Inflammatory macrophage (primary cell): ENCODE measurements at regions not wholly inside any gene's neighbourhood (a gene's known extent, or its start where the extent isn't known, plus 50 kb on each side); places are given as distances from the start of the nearest gene placed in this dataset.

ENCODE experiments used
- DNase-seq, 2 donors: peaks; one replicate each; pipeline ENCODE4 v3.0.0-alpha.2; 2020 to 2022

DNA sequence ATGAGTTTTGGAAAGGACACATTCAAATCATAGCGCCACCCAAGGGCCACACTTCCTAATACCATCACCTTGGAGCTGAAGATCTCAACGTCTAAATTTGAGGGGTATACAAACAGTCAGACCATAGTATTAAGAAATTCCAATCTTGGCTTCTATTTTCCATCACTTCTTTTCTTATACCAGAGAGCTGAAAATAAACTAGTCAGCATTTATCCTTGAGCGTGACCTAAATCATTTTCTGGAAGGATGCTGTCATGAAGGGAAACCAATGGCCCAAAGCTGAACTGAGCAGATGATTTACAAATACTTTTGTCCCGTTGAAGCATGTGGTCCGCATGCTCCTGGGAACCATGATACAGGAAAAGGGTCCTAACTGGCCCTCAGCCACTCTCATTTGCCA lies 921.9 kb downstream of the CCSER2 start:
- DNase-seq: no peak

DNA sequence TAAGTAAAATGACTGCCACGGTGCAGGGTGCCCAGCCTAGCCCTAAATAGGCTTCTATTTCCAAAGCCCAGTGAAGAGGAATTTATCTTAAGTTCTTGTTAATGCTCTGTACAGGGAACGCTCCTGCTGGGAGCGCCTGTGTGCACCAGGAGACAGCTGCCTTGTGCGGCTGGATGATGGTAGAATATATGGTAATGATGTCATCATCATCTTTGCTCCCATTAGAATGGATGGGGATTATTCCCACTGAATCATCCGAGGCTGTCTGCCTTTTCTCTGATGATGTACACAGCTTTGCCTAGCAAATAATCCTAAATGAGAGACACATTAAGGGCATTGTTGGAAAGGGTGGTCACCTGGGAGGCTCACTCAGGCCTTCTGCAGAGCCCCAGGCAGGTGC lies 928.1 kb downstream of the CCSER2 start:
- DNase-seq: no peak

DNA sequence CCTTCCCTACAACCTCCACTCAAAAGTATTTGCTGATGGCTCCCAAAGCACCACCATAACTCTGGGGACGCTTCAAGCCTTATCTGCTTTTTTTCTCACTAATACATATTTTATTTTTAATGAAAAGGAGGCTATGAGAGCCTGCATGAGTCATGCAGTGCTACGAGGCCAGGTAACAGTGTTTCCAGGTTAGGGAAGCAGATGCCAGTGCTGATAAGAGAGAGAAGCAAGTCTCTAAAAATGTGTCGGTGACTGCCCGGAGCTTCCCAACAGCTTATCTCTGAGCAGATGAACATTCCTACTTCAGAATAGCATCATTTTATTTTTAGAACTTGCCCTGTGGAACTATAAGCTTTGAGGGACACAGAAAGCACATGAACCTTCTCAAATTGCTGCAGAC lies 931.5 kb downstream of the CCSER2 start:
- no peak for DNase-seq

DNA sequence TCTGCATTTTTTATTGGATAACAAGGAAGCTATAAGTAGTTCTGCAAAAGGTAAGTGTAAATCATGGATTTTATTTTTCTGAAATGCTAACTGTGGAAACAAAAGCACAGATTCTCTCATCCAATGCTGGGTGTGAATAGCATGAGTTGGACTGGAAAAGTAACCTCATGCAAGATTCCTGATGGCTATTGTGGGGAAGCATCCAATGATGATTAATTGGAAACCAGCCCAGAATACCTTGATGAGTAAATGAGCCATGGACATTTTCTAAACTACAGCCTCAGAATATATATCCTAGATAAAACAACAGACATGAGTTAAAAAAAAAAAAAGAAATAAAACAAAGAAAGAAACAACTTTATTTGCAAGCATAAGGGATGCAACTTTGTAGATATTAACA lies 934.6 kb downstream of the CCSER2 start:
- peak in 1 of 2 donors; percentile 13 for DNase-seq

DNA sequence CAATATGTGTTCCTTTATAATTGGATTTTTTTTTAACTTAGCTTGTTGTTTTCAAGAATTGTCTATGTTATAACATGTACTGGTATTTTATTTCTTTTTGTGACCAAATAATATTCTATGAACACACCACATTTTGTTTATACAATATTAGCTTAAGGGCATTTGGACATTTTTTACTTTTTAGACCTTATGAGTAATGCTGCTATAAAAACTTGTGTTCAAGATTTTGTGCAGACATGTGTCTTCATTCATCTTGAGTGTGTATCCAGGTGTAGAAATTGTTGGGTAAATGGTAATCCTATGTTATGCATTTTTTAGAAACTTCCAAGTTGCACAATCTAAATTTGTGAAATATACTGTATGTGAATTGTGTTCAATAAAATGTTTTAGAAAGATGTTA lies 936.7 kb downstream of the CCSER2 start:
- DNase-seq: no peak

DNA sequence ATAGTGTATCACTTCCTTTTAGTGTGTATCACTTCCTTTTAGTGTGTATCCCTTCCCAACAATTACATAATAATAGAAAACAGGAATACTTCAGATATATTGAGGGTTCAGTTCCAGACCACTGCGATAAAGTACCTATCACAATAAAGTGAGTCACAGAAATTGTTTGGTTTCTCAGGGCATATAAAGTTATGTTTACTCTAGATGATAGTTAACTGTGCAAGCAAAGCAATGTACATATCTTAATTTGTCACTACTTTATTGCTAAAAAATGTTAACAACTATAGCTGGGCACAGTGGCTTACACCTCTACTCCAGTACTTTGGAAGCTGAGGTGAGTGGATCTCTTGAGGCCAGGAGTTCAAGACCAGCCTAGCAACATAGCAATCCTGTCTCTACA lies 938.4 kb downstream of the CCSER2 start:
- no peak for DNase-seq

DNA sequence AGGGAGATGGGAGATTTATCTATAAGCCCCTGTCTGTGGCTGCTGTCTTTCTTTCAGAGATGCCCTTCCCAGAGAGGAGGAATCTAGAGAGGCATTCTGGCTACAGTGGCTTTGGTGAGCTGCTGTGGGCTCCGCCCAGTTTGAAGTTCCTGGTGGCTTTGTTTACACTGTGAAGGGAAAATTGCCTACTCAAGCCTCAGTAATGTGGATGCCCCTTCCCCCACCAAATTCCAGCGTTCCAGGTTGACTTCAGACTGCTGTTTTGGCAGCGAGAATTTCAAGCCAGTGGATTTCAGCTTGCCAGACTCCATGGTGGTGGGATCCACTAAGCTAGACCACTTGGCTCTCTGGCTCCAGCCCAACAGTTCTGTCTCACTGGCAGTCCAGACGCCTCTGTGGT lies 951.6 kb downstream of the CCSER2 start:
- no peak for DNase-seq

DNA sequence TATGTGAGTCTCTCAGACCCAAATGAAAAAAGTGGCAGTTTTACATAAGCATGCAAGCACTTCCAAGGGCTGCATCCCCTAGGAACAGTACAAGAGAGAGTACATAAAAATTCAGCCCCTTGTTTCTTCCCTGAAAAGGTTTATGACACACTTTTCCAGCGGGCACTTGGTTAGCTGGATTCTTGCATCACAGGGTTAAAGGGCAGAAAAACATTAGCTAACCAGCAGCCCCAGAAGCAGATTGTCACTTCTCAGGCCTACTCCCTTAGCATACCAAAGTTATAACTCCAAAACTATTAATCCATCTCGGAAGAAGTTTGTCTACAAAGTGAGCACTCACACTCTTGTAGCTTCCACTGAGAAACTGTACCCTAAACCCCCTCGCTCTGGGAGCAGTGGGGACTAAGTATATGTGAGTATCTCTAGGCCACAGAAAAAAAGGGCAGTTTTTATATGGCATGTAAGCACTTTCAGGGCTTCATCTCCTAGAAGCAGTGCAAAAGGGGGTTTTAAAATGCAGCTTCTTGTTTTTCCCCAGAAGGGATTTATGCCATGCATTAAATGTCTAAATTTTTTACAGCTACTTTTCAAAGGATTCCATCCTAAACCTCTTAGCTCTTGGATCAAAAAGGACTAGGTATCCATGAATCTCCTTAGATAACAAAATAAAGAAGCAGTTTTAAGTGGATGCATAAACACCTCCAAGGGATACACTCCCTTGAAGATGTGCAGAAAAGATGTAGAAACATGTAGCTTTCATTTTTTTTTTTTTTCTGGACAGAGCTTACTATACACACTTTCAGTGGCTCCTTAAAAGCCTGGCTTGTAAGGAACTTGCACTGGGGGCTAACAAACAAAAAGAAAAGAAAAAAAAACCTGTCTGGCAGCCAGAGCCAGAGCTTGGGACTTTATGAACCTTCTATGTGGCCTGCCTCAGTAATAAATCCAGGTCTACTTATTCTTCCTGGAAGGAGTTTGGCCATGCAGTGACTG lies 956.7 kb downstream of the CCSER2 start:
- DNase-seq: no peak

DNA sequence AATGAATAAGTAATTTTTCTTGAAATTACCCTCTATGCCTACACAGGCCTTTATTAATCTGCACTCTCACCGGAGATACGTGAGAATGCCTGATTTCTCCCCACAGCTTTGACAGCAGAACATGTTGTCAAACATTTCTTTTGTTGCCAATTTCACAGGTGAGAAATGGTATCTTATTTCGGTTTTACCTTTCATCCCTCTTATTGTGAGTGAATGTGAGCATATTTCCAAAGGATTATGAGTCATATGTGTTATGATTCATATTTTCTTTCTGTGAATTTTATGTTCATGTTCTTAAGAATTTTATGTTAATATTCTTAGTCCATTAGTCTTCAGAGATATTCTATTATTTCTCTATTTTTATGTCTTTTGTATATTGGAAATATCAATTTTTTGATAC lies 965.1 kb downstream of the CCSER2 start:
- no peak for DNase-seq

DNA sequence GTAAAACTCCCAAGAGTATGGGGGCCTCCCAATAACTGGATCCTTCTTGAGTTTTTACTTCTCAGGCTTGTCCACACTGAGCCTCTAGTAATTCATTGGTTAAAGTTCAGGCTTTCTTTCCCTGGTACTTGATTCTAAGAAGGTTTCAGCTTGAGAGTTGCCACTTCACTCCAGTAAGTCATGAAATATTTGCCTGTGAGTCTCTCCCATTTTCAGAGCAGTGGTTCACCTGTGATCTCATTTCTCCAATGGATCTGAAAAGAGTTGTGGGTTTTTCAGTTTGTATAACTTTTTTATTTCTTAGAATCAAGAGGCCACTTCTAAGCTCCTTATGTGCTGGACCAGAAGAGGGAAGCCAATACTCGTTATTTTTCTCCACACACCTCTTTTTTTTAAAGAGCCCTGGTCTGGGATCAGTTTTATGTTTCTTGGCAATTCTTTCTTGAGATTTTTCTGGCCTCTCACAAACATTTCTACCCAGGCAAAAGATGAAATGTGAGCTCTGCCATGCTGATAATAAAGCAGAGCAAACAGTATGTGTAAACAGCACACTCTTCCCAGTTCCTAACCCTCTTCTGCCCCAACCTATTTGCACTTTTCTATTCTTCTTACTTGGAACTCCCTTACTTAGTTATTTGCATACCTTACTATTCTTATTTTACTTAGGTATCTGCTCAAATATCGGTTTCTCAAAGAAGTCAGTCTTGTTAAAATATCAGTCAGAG lies 983.4 kb downstream of the CCSER2 start:
- DNase-seq: no peak

DNA sequence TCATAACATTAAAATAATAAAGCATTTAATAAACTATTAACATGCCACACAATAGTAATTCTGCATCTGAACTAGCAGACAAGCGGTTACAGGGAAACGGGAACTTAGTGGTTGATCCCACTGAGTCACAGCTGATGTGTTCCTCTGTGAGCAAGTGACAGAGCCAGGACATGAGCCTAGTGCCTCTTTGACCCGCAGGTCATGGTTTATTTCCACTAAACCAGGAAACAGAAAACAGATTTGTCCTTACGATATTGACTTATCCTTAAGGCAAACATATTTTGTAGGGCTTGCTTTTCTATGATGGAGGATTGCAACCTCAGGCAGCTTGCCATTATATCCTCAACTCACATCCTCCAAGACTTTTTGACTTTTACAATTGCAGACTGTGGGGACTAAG lies 987.3 kb downstream of the CCSER2 start:
- no peak for DNase-seq

DNA sequence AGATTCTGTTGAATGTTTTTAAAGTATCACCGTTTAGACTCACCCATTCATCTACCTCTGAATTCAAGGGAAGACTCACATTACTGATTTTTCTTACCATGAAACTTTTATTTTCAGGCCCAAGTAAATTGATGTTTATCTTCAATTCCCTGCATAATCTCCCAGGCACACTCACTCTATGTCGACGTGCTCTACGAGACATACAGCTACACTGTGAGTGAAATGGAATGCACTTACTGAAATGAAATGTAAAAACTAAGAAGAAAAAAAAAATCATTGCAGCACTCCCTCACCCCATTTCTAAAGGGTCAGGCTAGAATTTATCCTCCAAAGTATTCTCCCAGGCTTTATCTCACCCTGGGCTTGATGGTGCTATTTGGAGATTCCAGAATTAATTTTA lies 987.9 kb downstream of the CCSER2 start:
- DNase-seq: no peak

DNA sequence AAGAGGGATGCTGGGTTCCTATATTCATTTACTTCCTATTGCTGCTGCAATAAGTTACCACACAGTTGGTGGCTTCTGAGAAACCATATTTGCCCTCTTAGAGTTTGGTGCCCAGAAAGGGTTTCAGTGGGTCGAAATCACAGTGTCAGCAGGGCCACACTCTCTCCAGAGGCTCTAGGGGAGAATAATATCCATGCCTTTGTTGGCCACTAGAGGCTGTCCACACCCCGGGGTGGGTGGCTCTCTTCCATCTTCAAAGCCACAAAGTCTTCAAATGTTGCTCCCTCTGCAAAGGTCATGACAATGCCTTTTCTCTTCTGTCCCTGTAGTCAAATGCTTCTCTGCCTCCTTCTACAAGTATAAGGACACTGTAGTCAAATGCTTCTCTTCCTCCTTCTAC lies 989.4 kb downstream of the CCSER2 start:
- no peak for DNase-seq

DNA sequence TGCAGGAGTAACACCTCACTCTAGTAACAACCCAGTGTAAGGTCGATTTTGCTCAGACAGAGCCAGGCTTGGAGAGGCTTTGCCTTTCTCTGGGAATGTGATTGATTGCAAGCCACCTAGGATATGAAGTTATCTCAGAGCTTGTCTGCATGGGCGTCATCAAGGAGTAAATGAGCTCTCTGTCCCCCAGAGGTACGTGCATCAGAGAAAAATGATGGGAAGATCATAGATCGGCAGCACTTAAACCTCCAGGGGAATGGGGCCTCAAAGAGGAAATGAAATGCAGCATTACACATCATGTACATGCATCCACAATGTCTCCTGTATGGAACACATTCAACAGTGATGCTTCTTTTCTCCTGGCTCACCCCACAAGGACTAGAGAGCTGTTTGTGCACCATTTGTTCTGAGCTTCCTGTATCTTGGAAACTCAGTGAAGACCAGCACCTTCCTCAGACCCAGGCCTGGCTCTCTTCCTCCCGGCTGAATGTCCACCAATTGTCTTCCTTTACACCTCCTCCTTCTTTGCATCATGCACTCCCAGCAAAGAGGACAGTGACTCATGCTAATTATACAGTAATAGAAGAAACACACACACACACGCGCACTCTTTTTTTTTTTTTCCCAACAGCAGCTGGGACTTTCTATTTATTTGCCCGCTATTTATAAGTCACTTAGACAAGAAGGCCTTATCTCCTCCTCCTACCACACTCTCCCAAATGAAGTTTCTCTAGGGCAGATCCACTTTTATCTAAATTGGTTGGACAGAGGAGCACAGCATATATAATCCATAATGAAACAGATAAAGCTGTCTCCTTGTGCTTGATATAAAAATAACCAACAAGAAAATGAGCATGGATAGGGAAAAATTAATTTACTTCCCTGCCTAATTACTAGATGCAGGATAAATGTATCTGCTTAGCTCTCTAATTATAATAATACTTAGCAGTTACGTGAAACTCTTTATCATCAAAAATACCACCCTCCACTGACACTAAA lies 990.7 kb downstream of the CCSER2 start:
- no peak for DNase-seq

DNA sequence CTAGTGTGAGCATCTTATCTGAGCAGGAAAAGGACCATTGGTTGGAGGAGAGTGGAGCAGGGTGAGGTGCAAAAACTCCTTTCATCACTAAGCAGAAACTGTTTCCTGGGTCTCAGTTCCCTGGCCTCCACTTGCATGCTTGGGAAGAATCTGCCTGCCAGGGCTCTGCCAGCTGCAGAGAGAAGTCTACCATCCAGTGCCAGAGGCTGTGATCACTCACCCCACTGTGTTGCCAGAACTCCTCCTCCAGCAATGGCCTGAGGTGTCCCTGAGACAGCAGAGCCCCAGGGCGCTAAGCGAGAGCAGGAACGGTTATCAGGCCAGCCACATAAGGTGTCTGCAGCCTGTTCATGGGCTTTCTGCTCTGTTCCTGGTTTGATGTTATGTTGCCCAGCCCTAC lies 991.4 kb downstream of the CCSER2 start:
- no peak for DNase-seq

DNA sequence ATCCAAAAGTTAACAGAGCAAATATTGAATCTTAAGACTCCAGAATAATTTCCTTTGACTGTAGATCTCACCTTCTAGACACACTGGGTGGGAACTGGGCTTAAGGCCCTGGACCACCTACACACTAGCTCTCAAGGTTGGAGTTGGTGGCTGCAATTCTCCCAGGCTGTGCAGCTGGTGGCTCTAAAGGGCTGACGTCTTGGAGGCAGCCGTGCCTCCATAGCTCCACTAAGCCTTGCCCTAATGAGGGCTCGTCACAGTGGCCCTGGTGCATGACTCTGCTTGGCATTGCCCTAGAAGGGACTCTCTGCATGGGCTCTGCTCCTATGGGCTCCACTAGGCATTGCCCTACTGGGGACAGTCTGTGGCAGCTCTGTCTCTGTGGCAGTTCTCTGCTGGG lies 1005.2 kb downstream of the CCSER2 start:
- no peak for DNase-seq

DNA sequence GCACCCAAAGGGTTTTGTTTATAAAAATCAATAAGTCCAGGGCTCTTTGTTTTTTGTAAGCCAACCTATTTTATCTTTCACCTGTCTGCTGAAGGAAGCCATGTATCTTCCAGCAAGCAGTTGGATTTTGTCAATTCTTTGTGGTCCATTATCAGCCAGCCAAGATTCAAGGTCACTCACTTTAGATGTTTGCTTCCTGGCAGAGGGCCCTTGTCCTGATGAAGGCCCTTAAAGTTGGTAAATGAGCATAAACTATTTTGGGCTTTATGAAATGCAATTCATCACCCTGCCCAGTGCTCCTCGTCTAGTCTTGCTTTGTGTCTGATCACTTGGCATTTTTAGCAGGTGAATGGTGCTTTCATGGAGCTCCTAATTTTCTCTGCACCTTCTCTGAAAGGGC lies 1004.2 kb downstream of the GRID1 start:
- DNase-seq: no peak

DNA sequence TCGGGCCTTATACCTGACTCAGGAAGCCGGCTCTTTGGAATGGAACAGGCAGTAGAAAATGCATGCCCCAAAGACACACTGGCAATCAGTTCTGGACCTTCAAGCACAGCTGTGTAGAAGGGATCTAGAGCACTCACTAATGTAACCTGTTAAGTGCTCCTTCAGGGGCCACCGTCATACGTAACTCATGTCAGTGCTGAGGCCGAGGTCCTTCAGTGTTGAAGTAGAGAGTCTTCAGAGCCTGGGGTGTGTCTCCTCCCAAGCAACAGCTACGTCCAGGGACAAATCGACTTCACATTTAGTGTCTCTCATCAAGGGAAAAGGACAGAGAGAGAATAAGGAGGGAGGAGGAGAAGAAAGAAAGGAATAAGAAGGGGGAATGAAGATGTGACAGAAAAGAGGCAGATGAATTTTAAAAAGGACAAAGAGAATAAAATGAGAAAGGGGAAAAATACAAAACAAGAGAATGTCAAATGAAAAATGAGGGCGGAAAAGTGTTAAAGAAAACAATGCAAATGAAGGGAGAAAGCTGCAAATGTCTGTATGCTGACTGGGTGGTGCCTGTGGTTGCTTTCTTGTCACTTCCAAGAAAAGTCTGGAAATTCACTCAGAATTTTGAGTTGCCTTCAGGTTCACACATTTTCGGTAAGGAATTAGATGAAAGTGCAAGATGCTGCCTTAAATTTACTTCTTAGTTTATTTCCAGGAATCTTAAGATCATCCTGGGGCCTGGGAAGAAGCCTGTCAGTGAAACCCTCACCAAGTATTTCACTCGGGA lies 989.4 kb downstream of the GRID1 start:
- DNase-seq: no peak

DNA sequence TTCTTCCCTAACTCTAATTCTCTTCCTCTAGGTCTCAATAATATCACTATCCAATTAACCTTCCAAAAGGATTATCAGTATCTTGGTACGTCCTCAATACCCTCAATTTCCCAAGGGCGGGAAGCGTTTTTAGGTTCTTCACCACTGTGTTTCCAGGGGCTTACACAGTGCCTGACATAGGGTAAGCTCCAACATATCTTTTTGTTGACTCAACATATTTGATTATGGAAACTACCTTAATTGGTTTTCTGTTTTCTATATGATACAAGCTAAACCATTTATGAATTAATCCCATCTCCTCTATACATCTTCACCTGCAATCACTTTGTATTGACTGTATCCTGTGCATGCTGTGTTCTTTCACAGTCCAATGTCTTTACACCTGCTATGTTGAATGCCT lies 987.3 kb downstream of the GRID1 start:
- DNase-seq: no peak

DNA sequence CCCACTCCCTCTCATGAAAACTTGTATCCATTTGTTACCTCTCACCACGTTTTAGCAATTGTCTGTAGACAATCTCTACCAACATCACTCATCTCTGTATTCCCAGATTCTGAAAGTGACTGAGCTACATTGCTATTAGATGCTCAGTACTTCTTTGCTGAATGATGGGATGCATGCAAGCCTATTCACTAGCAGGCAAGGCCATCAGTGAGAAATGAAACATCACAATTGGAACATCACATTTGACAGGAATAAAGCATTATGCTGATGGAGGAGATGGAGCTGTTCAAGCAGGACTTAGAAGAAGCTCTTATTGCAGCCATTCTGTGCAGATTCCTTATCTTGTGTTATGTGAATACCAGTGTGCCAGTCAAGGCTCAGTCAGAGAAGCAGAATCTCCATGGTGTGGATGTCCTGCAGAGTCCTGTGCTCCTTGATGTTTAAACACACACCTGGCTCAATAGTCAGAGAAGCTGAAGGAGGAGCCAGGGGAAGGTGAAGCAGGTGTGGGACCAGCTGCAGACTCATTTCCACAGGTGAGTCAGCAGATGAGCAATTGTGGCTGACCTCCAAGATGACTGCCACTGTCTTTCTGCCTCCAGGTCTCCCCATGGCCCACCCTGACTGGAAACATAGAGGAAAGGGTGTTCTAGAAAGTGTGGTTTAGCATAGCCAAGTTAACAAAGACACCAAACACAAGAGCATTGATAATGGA lies 965.5 kb downstream of the GRID1 start:
- no peak for DNase-seq

DNA sequence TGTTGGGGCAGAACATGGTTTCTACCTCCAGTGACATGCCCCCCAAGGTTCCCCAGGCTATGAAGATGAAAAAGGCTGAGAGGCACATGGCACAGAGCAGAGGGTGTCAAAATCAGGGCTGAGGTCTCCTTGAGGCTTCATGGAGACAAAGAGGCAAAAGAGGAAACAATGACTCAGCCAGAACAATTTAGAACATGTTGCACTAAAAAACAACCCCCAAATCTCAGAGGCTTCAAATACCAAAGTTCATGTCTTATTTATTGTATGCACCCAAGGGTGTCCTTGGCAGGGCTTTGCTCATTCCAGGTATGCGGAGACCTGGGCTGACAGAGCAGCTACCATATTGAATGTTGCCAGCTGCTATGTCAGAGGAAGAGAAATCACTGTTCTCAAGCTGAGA lies 964.1 kb downstream of the GRID1 start:
- DNase-seq: no peak
